GM23248 (cell line): ENCODE measurements at regions not wholly inside any gene's neighbourhood (a gene's known extent, or its start where the extent isn't known, plus 50 kb on each side); places are given as distances from the start of the nearest gene placed in this dataset.

ENCODE experiments used
- DNase-seq: peaks from one replicate; pipeline ENCODE4 v3.0.0-alpha.2; 2015
- H2AFZ ChIP-seq: fragments of 200-600 bp; sonication (generic); 2 replicates; pipeline ENCODE4 v1.6.1; 2016; ENCODE audit warnings: antibody characterized with exemption
- H3F3A ChIP-seq: fragments of 200-600 bp; sonication (generic); 2 replicates; pipeline ENCODE4 v1.6.1; 2016; ENCODE audit warnings: mild to moderate bottlenecking, antibody characterized with exemption, mixed run types; ENCODE audit not compliant: insufficient read depth
- H3K27ac ChIP-seq: fragments of 200-600 bp; sonication (generic); 2 replicates; pipeline ENCODE4 v1.5.1; 2016; ENCODE audit warnings: mild to moderate bottlenecking
- H3K27me3 ChIP-seq: fragments of 200-600 bp; sonication (generic); replicated peaks from 2 replicates; pipeline ENCODE4 v1.6.1; 2016; ENCODE audit warnings: mild to moderate bottlenecking; ENCODE audit not compliant: insufficient read depth
- H3K36me3 ChIP-seq: fragments of 200-600 bp; sonication (generic); 2 replicates; pipeline ENCODE4 v1.6.1; 2016; ENCODE audit warnings: low read depth, mild to moderate bottlenecking
- H3K4me1 ChIP-seq: fragments of 200-600 bp; sonication (generic); 2 replicates; pipeline ENCODE4 v1.6.1; 2016; ENCODE audit warnings: mild to moderate bottlenecking; ENCODE audit not compliant: insufficient read depth
- H3K4me2 ChIP-seq: fragments of 200-600 bp; sonication (generic); one replicate; pipeline ENCODE4 v1.6.1; 2016; ENCODE audit warnings: mild to moderate bottlenecking; ENCODE audit not compliant: unreplicated experiment
- H3K4me3 ChIP-seq: fragments of 200-600 bp; sonication (generic); 2 replicates; pipeline ENCODE4 v1.5.1; 2016; ENCODE audit warnings: mild to moderate bottlenecking
- H3K79me2 ChIP-seq: fragments of 200-600 bp; sonication (generic); 2 replicates; pipeline ENCODE4 v1.6.1; 2016; ENCODE audit warnings: mild to moderate bottlenecking; ENCODE audit not compliant: insufficient read depth
- H3K9ac ChIP-seq: fragments of 200-600 bp; sonication (generic); 2 replicates; pipeline ENCODE4 v1.6.1; 2016; ENCODE audit warnings: mild to moderate bottlenecking
- H3K9me2 ChIP-seq: fragments of 200-600 bp; sonication (generic); 2 replicates; pipeline ENCODE4 v1.6.1; 2016; ENCODE audit warnings: mixed run types, mild to moderate bottlenecking, moderate library complexity; ENCODE audit not compliant: insufficient read depth
- H3K9me3 ChIP-seq: fragments of 200-600 bp; sonication (generic); one replicate; pipeline ENCODE4 v1.6.1; 2017; ENCODE audit warnings: low read depth
- H4K20me1 ChIP-seq: fragments of 200-600 bp; sonication (generic); 2 replicates; pipeline ENCODE4 v1.6.0; 2016; ENCODE audit not compliant: insufficient read depth
- EZH2 ChIP-seq: fragments of 200-600 bp; sonication (generic); IDR thresholded peaks from 2 replicates; pipeline ENCODE4 v1.6.1; 2018; ENCODE audit warnings: antibody characterized with exemption, mild to moderate bottlenecking; ENCODE audit not compliant: insufficient read depth, poor library complexity, severe bottlenecking
- EZH2phosphoT487 ChIP-seq: fragments of 200-600 bp; sonication (generic); IDR thresholded peaks from 2 replicates; pipeline ENCODE4 v1.6.1; 2018; ENCODE audit warnings: antibody characterized with exemption, moderate library complexity, mild to moderate bottlenecking, low read depth; ENCODE audit not compliant: insufficient read depth
- WGBS, 2 experiments: methylation state at CpG; one replicate each; pipeline ENCODE4 v1.1.6; 2015 to 2017; ENCODE audit warnings: low lambda C conversion rate in 2 of 2, low coverage in 1 of 2; ENCODE audit errors: missing lambda C conversion rate in 2 of 2; 5-methylcytosine and 5-hydroxymethylcytosine counted together
- in situ Hi-C: fragments of 300-500 bp; cut with MboI; formaldehyde crosslinking; loops from 2 replicates; pipeline ENCODE4 v1.15.0; 2020

DNA sequence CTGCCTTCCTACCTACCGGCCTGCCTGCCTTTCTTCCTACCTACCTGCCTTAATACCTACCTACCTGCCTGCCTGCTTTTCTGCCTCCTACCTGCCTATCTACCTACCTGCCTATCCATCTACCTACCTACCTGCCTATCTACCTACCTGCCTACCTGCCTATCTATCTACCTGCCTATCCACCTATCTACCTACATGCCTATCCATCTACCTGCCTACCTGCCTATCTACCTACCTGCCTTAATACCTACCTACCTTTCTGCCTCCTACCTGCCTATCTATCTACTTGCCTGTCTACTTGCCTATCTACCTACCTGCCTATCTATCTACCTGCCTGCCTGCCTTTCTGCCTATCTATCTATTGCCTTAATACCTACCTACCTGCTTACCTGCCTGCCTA, 383.8 kb upstream of the PSMD7 start:
- Histone ChIP-seq H3K9me3 (no peaks in the 10 kb centered on the region), H3K36me3 (no peaks in the 10 kb centered on the region), H3K79me2 (no peaks in the 10 kb centered on the region), H3F3A (no peaks in the 10 kb centered on the region), H3K4me3 (no peak overlapping the region), H3K4me2 (no peak overlapping the region), H3K9me2 (no peaks in the 10 kb centered on the region), H3K4me1 (no peaks in the 10 kb centered on the region), H3K27ac (no peak overlapping the region), H4K20me1 (no peaks in the 10 kb centered on the region), H2AFZ (no peak overlapping the region), H3K27me3 (peaks cover 22% of the 10 kb centered on the region), H3K9ac (no peak overlapping the region)
- no peak for TF ChIP-seq EZH2
- no peak for TF ChIP-seq EZH2phosphoT487
- in situ Hi-C loops, result no loop called here
- DNase-seq, result no peak
- WGBS, 2 experiments, result 63 to 71% methylated on average over 1 of the region's 1 CpG

DNA sequence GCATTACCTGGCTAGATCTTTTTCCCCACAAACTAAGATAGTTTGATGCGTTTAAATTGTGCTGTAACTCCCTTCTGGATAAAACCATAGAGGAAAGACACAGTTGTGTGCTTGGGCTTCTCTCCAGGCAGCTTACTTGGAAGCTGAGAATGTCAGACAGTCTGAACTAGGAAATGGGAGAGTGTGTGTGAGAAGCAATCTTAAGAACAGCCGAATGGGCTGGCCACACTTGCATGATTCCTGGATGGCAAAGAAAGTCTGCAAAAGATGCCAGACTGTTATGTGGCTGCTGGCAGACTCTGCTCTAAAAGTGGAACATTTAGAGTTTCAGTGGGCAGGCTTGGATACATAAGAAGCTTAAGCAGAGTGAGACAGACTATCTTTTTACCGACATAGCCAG, 384.3 kb upstream of the PSMD7 start:
- H3K36me3 ChIP-seq, result no peaks in the 10 kb centered on the region
- no peaks in the 10 kb centered on the region for H3K79me2 ChIP-seq
- peaks cover 22% of the 10 kb centered on the region for H3K27me3 ChIP-seq
- H3K4me3 ChIP-seq, result no peak overlapping the region
- H4K20me1 ChIP-seq, result no peaks in the 10 kb centered on the region
- WGBS, 2 experiments, result 17 to 19% methylated on average over 3 of the region's 3 CpGs
- H3K27ac ChIP-seq, result no peak overlapping the region
- no peak for TF ChIP-seq EZH2
- no peak for TF ChIP-seq EZH2phosphoT487
- no peaks in the 10 kb centered on the region for H3K9me3 ChIP-seq
- H3F3A ChIP-seq, result no peaks in the 10 kb centered on the region
- no peak overlapping the region for H2AFZ ChIP-seq
- no peak overlapping the region for H3K9ac ChIP-seq
- no peaks in the 10 kb centered on the region for H3K4me1 ChIP-seq
- no peak overlapping the region for H3K4me2 ChIP-seq
- H3K9me2 ChIP-seq, result no peaks in the 10 kb centered on the region
- no peak for DNase-seq
- in situ Hi-C loops, result no loop called here

DNA sequence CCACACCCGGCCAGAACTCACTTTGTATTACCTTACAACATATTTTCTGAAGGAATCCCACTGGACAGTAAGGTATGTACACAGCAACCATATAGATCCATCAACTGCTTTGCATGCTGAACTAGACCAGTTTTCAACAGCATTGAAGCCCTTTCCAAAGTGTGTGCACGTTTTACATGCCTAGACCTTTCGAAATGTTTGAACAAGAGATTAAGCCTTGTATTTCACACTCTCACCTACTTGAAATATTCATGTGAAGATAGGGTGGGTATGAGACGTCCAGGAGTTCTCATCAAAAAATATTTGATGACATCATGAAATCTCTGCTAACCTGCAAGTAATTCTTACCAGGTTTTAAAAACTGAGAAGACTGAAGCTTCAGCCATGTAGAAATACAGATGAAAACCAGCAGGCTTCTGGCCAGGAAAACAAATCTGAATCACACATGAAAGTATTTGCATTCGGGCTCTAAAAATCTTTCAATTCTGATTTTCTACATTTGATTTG, 387.0 kb upstream of the PSMD7 start:
- H3K79me2 ChIP-seq, result no peaks in the 10 kb centered on the region
- TF ChIP-seq EZH2phosphoT487 (no peak), EZH2 (no peak)
- H3K27me3 ChIP-seq, result no peaks in the 10 kb centered on the region; the same call in 1 of the 2 replicates
- H3K4me1 ChIP-seq, result no peaks in the 10 kb centered on the region
- no peaks in the 10 kb centered on the region for H3K9me3 ChIP-seq
- 7 to 8% methylated on average over 5 of the region's 5 CpGs for WGBS, 2 experiments
- no peaks in the 10 kb centered on the region for H3K36me3 ChIP-seq
- no peak overlapping the region for H2AFZ ChIP-seq
- in situ Hi-C loops, result no loop called here
- no peaks in the 10 kb centered on the region for H3K9me2 ChIP-seq
- H3K9ac ChIP-seq, result no peak overlapping the region
- H3F3A ChIP-seq, result no peaks in the 10 kb centered on the region
- H3K4me2 ChIP-seq, result no peak overlapping the region
- DNase-seq, result no peak
- H3K27ac ChIP-seq, result no peak overlapping the region
- H3K4me3 ChIP-seq, result no peak overlapping the region
- no peaks in the 10 kb centered on the region for H4K20me1 ChIP-seq

DNA sequence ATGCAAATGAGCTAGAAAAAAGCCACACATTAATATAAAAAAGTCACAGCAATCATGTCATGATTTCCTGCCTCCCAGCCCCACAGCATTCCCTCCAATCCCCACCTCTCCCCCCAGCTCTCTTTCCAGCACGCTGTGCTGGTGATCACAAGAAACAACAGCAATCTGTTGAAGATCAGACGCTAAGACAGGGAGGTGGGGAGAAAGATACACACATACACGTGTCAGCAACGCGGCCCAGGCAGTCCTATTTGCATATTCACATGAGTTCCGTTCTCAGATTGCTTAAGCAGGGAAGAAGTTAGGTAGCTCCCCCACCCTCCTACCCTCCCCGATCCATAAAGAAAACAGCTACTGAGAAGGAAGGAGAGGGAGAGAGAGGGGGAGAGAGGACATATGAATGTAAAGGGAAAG, 405.5 kb upstream of the PSMD7 start:
- Histone ChIP-seq H4K20me1 (no peaks in the 10 kb centered on the region), H3K9me3 (no peaks in the 10 kb centered on the region), H3K27ac (no peak overlapping the region), H3K4me3 (no peak overlapping the region), H3K4me2 (no peak overlapping the region), H3K36me3 (no peaks in the 10 kb centered on the region), H3K79me2 (no peaks in the 10 kb centered on the region), H3K9me2 (no peaks in the 10 kb centered on the region), H2AFZ (no peak overlapping the region), H3F3A (no peaks in the 10 kb centered on the region), H3K27me3 (peaks cover 40% of the 10 kb centered on the region), H3K4me1 (no peaks in the 10 kb centered on the region), H3K9ac (no peak overlapping the region)
- 3 to 5% methylated on average over 7 of the region's 7 CpGs for WGBS, 2 experiments
- DNase-seq, result no peak
- in situ Hi-C loops, result no loop called here
- TF ChIP-seq EZH2phosphoT487 (no peak), EZH2 (no peak)
